Right atrium auricular region (tissue), 2 donors: ENCODE measurements at regions not wholly inside any gene's neighbourhood (a gene's known extent, or its start where the extent isn't known, plus 50 kb on each side); places are given as distances from the start of the nearest gene placed in this dataset.

Experiments
- DNase-seq: peaks from one replicate; pipeline ENCODE4 v3.0.0-alpha.2; 2019; ENCODE audit warnings: low spot score
- H3K27ac ChIP-seq, 2 donors: fragments of 200-600 bp; sonication (generic); 1 replicate in 1 of 2; 2 replicates in 1 of 2; pipeline ENCODE4 v1.5.1; 2016 to 2019
- H3K27me3 ChIP-seq, 2 donors: fragments of 200-600 bp; sonication (generic); one replicate each; pipeline versions ENCODE4 v1.5.1 to v1.6.0; 2017 to 2019
- H3K36me3 ChIP-seq: fragments of 200-600 bp; sonication (generic); one replicate; pipeline ENCODE4 v1.5.1; 2016
- H3K4me1 ChIP-seq, 2 donors: fragments of 200-600 bp; sonication (generic); one replicate each; pipeline versions ENCODE4 v1.5.1 to v1.6.0; 2017 to 2019
- H3K4me3 ChIP-seq, 2 donors: fragments of 200-600 bp; sonication (generic); 1 replicate in 1 of 2; 2 replicates in 1 of 2; pipeline ENCODE4 v1.5.1; 2017 to 2019; ENCODE audit warnings: mild to moderate bottlenecking in 1 of 2, moderate library complexity in 1 of 2
- H3K9me3 ChIP-seq, 2 donors: fragments of 200-600 bp; sonication (generic); one replicate each; pipeline ENCODE4 v1.5.1; 2019
- TF ChIP-seq, protein P1 (sequence below), 2 donors: fragments of 200-600 bp; sonication (generic); IDR thresholded peaks; one replicate each; pipeline ENCODE4 v1.5.1; 2019; ENCODE audit warnings: antibody characterized with exemption in 2 of 2

DNA sequence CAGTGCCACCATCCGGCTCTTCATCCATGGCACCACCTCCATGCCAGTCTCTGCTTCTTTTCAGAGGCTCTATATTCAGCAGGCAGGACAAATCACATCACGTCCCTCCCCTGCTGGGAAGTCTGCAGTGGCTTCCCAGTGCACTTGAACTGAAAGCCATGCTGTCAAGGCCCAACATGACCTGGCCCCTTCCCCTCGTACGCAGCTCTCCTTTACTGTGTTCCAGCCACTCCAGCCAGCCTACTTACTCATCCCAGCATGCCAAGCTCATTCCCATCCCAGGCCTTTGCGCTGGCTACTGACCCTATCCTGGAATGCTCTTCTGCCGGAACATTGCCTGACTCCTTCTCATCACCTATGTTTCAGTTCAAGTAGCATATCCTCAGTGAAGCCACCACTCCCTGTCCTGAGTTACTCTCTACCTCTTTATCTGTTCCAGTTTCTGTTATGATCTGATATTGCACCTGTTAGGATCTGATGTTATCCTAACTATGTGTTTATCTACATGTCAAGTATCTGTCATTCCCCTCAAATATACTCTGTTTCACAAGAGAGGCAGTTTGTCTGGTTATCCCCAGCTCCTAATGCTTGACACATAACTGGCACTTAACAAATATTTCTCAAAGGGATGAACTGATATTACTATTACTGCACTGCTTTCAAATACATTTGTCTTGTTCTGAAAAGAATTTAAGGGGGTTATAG is 101.2 kb upstream of the F3 start:
- no peak overlapping the region for H3K4me3 ChIP-seq
- no peaks in the 10 kb centered on the region for H3K4me1 ChIP-seq
- H3K9me3 ChIP-seq: no peaks in the 10 kb centered on the region
- no peaks in the 10 kb centered on the region for H3K36me3 ChIP-seq
- no peak overlapping the region for H3K27ac ChIP-seq
- H3K27me3 ChIP-seq: no peaks in the 10 kb centered on the region
- DNase-seq: no peak
- TF ChIP-seq, protein P1, sequence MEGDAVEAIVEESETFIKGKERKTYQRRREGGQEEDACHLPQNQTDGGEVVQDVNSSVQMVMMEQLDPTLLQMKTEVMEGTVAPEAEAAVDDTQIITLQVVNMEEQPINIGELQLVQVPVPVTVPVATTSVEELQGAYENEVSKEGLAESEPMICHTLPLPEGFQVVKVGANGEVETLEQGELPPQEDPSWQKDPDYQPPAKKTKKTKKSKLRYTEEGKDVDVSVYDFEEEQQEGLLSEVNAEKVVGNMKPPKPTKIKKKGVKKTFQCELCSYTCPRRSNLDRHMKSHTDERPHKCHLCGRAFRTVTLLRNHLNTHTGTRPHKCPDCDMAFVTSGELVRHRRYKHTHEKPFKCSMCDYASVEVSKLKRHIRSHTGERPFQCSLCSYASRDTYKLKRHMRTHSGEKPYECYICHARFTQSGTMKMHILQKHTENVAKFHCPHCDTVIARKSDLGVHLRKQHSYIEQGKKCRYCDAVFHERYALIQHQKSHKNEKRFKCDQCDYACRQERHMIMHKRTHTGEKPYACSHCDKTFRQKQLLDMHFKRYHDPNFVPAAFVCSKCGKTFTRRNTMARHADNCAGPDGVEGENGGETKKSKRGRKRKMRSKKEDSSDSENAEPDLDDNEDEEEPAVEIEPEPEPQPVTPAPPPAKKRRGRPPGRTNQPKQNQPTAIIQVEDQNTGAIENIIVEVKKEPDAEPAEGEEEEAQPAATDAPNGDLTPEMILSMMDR (IDR thresholded peaks at IDR 0.05): no peak

DNA sequence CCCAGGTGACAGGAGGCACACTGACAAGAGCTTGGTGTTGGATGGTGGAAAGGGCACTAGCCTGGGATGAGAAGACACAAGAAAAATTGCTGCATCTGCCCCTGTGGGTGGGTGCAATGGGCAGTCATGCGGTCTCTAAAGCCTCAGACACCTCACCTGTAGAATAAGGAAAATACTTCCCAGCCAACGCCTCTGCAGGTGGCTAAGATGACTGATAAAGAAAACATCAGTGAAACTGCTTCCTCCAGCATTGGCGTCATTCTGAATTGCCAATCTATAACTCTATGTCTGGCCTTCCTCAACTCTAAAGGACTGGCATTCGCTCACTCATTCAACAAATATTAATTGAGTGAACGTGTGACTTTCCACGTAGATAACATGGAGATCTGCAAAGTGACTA is 100.4 kb upstream of the F3 start:
- H3K27me3 ChIP-seq: no peaks in the 10 kb centered on the region
- no peak overlapping the region for H3K27ac ChIP-seq
- H3K4me1 ChIP-seq: no peaks in the 10 kb centered on the region
- TF ChIP-seq, protein P1 (IDR thresholded peaks at IDR 0.05): no peak
- no peaks in the 10 kb centered on the region for H3K9me3 ChIP-seq
- no peak overlapping the region for H3K4me3 ChIP-seq
- no peak for DNase-seq
- no peaks in the 10 kb centered on the region for H3K36me3 ChIP-seq

DNA sequence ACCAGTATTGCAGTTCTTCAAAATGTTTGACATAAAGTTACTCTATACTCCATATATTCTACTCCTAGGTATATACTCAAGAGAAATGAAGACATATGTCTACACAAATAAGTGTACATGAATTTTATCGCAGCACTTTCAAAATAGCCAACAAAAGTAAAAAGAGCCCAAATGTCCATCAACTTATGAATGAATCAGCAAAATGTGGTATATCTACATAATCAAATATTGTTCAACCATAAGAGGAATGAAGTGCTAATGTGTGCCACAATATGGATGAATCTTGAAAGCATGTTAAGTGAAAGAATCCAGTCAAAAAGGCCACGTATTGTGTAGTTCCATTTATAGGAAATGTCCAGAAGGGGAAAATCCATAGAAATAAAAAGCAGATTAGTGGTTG is 98.6 kb upstream of the F3 start:
- Histone ChIP-seq H3K4me3 (no peak overlapping the region), H3K9me3 (no peaks in the 10 kb centered on the region), H3K4me1 (no peaks in the 10 kb centered on the region), H3K27me3 (no peaks in the 10 kb centered on the region), H3K36me3 (no peaks in the 10 kb centered on the region), H3K27ac (no peak overlapping the region)
- TF ChIP-seq, protein P1 (IDR thresholded peaks at IDR 0.05): no peak
- no peak for DNase-seq

DNA sequence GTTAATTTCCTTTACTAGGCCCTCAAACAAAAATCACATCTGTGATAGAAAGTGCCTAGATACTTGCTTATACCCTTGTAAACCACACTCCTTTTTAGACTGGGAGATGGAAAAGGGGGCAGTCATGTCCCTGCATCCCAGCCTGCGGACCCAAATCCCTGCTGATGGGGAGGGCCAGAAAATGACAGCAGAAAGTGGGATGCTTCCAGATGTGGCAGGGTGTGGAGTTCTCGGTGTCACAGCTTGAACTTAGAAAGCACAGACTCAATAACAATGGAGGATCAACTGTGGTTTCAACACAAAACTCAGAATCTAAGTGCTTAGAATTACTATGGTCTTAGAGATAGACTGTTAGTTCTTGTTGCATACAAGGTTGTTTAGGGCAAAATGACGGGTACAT is 95.6 kb upstream of the F3 start:
- H3K36me3 ChIP-seq: no peaks in the 10 kb centered on the region
- no peak for DNase-seq
- TF ChIP-seq, protein P1 (IDR thresholded peaks at IDR 0.05): no peak
- H3K4me3 ChIP-seq: no peak overlapping the region
- no peaks in the 10 kb centered on the region for H3K4me1 ChIP-seq
- no peaks in the 10 kb centered on the region for H3K9me3 ChIP-seq
- H3K27ac ChIP-seq: no peak overlapping the region
- no peaks in the 10 kb centered on the region for H3K27me3 ChIP-seq

DNA sequence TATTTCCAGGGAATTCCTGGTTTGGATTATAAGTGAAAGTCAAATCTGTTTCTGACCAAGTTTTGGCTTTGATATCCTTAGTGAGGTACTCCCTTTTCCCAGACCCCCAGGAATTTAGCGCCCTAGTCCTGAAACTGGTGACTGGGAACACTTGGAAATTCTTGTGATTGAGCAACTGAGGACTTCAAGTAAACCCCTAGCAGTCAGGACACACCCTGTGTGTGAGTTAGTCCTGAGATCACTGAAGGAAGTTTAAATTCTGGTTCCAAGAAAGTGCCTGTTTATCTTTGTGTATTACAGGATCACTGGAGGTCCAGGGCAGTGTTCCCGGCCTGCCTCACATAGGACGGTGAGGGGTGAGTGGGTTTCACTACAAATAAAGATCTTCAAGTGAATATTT is 95.1 kb upstream of the F3 start:
- no peak overlapping the region for H3K27ac ChIP-seq
- H3K9me3 ChIP-seq: no peaks in the 10 kb centered on the region
- no peaks in the 10 kb centered on the region for H3K27me3 ChIP-seq
- H3K36me3 ChIP-seq: no peaks in the 10 kb centered on the region
- peak; percentile 57 for DNase-seq
- no peaks in the 10 kb centered on the region for H3K4me1 ChIP-seq
- H3K4me3 ChIP-seq: no peak overlapping the region
- TF ChIP-seq, protein P1 (IDR thresholded peaks at IDR 0.05): no peak

DNA sequence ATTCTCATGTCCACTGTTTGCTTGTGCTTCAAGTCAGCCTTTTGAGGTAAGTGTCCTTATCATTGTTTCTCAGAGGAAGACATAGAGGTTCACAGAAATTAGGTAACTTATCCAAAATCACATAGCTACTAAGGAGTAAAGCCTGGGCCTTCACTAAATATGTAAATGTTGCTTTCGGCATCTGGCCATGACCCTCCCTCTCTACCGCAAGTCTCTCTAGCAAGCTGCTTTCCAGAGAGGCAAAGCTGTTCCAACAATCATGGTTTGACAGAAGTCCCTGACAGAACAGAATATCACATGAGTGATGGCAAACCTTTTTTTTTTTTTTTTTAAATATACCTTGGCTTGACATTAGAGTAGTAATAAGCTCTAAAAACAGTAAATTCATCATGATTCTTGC is 94.5 kb upstream of the F3 start:
- peak; percentile 21 for DNase-seq
- Histone ChIP-seq H3K36me3 (no peaks in the 10 kb centered on the region), H3K27ac (no peak overlapping the region), H3K27me3 (no peaks in the 10 kb centered on the region), H3K4me1 (no peaks in the 10 kb centered on the region), H3K4me3 (no peak overlapping the region), H3K9me3 (no peaks in the 10 kb centered on the region)
- TF ChIP-seq, protein P1 (IDR thresholded peaks at IDR 0.05): no peak
